ENCODE measurements at regions not wholly inside any gene's neighbourhood (a gene's known extent, or its start where the extent isn't known, plus 50 kb on each side); places are given as distances from the start of the nearest gene placed in this dataset.

- TF ChIP-seq ZNF384 (IDR thresholded peaks at IDR 0.05) = no peak
- no peak for TF ChIP-seq PKNOX1 (IDR thresholded peaks at IDR 0.05)
- no peak for TF ChIP-seq FOXA1 (IDR thresholded peaks at IDR 0.05)
- TF ChIP-seq FOXM1 (IDR thresholded peaks at IDR 0.05; ENCODE audit: borderline replicate concordance) = no peak
- TF ChIP-seq SP1 (IDR thresholded peaks at IDR 0.05) = no peak
- TF ChIP-seq SUZ12 (IDR thresholded peaks at IDR 0.05) = no peak
- no peak for TF ChIP-seq BHLHE40 (IDR thresholded peaks at IDR 0.05; ENCODE audit: borderline replicate concordance)
- no peak for TF ChIP-seq NFRKB (IDR thresholded peaks at IDR 0.05)
- TF ChIP-seq TARDBP (IDR thresholded peaks at IDR 0.05) = no peak
- no peak for TF ChIP-seq L3MBTL2 (conservative IDR thresholded peaks at IDR 0.05)
Measured at GRCh38 chr2:238613610-238614009, 186.9 kb downstream of the ASB1 start.
